ENCODE measurements at regions not wholly inside any gene's neighbourhood (a gene's known extent, or its start where the extent isn't known, plus 50 kb on each side); places are given as distances from the start of the nearest gene placed in this dataset.

GRCh38 chr5:130885691-130886090, 279.4 kb downstream of the HINT1 start:
- H3K4me3 Mint-ChIP-seq, result no peak overlapping the region
- H3K27me3 Mint-ChIP-seq, result peaks cover 17% of the 10 kb centered on the region
- Histone ChIP-seq H3K27ac (ENCODE audit: insufficient read depth, low read length, poor library complexity, severe bottlenecking) (no peak overlapping the region), H3K27me3 (ENCODE audit: control insufficient read depth, insufficient read depth, low read length) (peaks cover 8% of the 10 kb centered on the region), H3K4me1 (ENCODE audit: control insufficient read depth, insufficient read depth, low read length, poor library complexity, severe bottlenecking) (no peaks in the 10 kb centered on the region), H3K9me3 (ENCODE audit: control insufficient read depth in 2 of 2, low read length in 2 of 2) (no peaks in the 10 kb centered on the region), H3K36me3 (ENCODE audit: control insufficient read depth, insufficient read depth, low read length) (no peaks in the 10 kb centered on the region), H3K4me3 (ENCODE audit: low read depth, low read length) (no peak overlapping the region)
- peaks cover 0 to 4% (median 1%) of the 10 kb centered on the region in 4 donors for H3K4me1 Mint-ChIP-seq
- ATAC-seq (ENCODE audit: low read depth in 2 of 2) (no peak), DNase-seq (no peak)
- peak overlapping the region in 1 of 3 donors; percentile 3 for H3K27ac Mint-ChIP-seq
- no peaks in the 10 kb centered on the region for H3K9me3 Mint-ChIP-seq
- no peaks in the 10 kb centered on the region for H3K36me3 Mint-ChIP-seq

- H3K36me3 ChIP-seq (ENCODE audit: control insufficient read depth, insufficient read depth, low read length), result no peaks in the 10 kb centered on the region
- Mint-ChIP-seq H3K4me1 (peaks cover 0 to 4% (median 1%) of the 10 kb centered on the region in 4 donors), H3K36me3 (no peaks in the 10 kb centered on the region)
Observed at GRCh38 chr5:130885027-130885426, 280.0 kb downstream of the HINT1 start.

DNA sequence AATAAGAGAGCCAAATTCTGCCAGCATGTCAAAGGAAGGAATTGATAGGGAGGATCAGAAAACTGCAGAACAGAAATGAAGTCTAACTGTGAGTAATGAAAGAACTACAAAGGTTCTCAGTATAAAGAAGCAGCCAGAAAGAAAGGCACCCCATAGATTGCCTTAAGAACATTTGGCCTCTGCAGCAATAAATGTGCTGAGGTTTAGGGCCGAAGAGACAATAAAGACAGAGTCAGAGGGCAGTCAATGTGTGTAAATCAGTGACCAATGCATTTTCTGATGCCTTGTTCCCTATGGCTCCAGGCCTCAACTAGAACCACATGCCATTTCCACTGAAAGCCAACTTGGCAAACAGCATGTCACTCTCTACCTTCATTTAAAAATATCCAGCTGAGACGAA, 281.0 kb downstream of the HINT1 start:
- no peak overlapping the region for H3K4me3 ChIP-seq (ENCODE audit: low read depth, low read length)
- no peak overlapping the region for H3K27ac Mint-ChIP-seq
- H3K4me1 Mint-ChIP-seq, result peaks cover 0 to 4% (median 1%) of the 10 kb centered on the region in 4 donors
- peaks cover 16% of the 10 kb centered on the region for H3K27me3 Mint-ChIP-seq
- ATAC-seq (ENCODE audit: low read depth in 2 of 2), result no peak
- no peak overlapping the region for H3K27ac ChIP-seq (ENCODE audit: insufficient read depth, low read length, poor library complexity, severe bottlenecking)
- H3K9me3 Mint-ChIP-seq, result peaks cover 0 to under 1% (median 0%) of the 10 kb centered on the region in 7 donors
- H3K4me1 ChIP-seq (ENCODE audit: control insufficient read depth, insufficient read depth, low read length, poor library complexity, severe bottlenecking), result no peaks in the 10 kb centered on the region
- H3K36me3 ChIP-seq (ENCODE audit: control insufficient read depth, insufficient read depth, low read length), result no peaks in the 10 kb centered on the region
- H3K36me3 Mint-ChIP-seq, result no peaks in the 10 kb centered on the region
- no peaks in the 10 kb centered on the region for H3K9me3 ChIP-seq (ENCODE audit: control insufficient read depth in 2 of 2, low read length in 2 of 2)
- H3K4me3 Mint-ChIP-seq, result no peak overlapping the region
- H3K27me3 ChIP-seq (ENCODE audit: control insufficient read depth, insufficient read depth, low read length), result peaks cover 2% of the 10 kb centered on the region
- no peak for DNase-seq

More at GRCh38 chr5:130885027-130885426, 280.0 kb downstream of the HINT1 start:
- Histone ChIP-seq H3K4me3 (ENCODE audit: low read depth, low read length) (no peak overlapping the region), H3K9me3 (ENCODE audit: control insufficient read depth in 2 of 2, low read length in 2 of 2) (no peaks in the 10 kb centered on the region), H3K4me1 (ENCODE audit: control insufficient read depth, insufficient read depth, low read length, poor library complexity, severe bottlenecking) (no peaks in the 10 kb centered on the region), H3K27ac (ENCODE audit: insufficient read depth, low read length, poor library complexity, severe bottlenecking) (no peak overlapping the region), H3K27me3 (ENCODE audit: control insufficient read depth, insufficient read depth, low read length) (peaks cover 8% of the 10 kb centered on the region)
- ATAC-seq (ENCODE audit: low read depth in 2 of 2) (no peak), DNase-seq (no peak)
- Mint-ChIP-seq H3K9me3 (no peaks in the 10 kb centered on the region), H3K27me3 (peaks cover 20% of the 10 kb centered on the region), H3K27ac (no peak overlapping the region), H3K4me3 (no peak overlapping the region)

DNA sequence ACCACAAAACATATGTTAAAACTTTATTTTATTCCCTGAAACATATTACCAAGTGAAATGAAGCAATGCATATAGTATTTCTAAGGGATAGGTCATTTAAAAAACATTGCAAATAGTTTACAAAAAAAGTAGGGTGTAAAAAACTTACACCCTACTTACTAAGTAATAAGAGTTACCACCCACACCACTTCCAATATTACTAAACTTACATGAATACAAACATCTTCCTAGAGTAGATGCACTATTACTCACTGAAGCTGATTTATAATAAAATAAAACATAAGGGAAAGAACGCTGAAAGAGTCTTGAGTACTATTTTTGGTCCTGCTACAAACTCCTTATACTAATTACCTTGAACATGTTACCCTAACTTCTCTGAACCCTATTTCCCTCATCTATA, 289.4 kb downstream of the HINT1 start:
- no peaks in the 10 kb centered on the region for H3K9me3 ChIP-seq (ENCODE audit: control insufficient read depth in 2 of 2, low read length in 2 of 2)
- H3K4me1 Mint-ChIP-seq, result peaks cover 0 to 6% (median 0%) of the 10 kb centered on the region in 4 donors
- H3K36me3 ChIP-seq (ENCODE audit: control insufficient read depth, insufficient read depth, low read length), result no peaks in the 10 kb centered on the region
- H3K27me3 Mint-ChIP-seq, result peaks cover 19% of the 10 kb centered on the region
- H3K27ac ChIP-seq (ENCODE audit: insufficient read depth, low read length, poor library complexity, severe bottlenecking), result no peak overlapping the region
- no peaks in the 10 kb centered on the region for H3K36me3 Mint-ChIP-seq
- H3K27ac Mint-ChIP-seq, result no peak overlapping the region
- DNase-seq, result no peak
- no peaks in the 10 kb centered on the region for H3K27me3 ChIP-seq (ENCODE audit: control insufficient read depth, insufficient read depth, low read length)
- no peak overlapping the region for H3K4me3 ChIP-seq (ENCODE audit: low read depth, low read length)
- no peak overlapping the region for H3K4me3 Mint-ChIP-seq
- H3K9me3 Mint-ChIP-seq, result peaks cover 0 to 3% (median 0%) of the 10 kb centered on the region in 7 donors
- no peaks in the 10 kb centered on the region for H3K4me1 ChIP-seq (ENCODE audit: control insufficient read depth, insufficient read depth, low read length, poor library complexity, severe bottlenecking)
- no peak for ATAC-seq (ENCODE audit: low read depth in 2 of 2)

DNA sequence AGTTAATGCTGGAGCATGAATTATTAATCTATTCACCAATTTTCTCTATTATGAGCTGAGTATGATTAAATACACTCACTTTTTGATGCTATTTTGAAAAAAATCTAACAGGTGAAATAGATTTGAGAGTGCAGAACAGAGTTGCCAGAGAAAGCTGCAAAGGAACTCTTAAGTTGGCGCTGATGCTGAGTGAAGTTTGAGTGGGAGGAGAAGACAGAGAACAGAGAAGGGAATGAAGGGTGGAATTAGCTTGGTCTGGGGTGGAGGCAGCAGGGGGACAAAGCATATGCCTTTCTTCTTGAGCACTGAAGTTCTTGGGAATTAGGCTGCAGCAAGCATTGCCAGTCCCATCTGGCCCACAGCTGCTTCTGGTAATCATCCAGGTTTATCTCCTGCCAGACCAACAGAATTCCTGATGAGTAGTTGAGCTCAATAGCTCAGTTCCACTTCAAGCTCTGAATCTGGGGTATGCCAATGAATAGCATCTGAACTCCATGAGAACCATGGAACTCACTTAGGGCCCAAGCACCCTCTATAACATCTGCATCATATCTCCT, 290.1 kb downstream of the HINT1 start:
- no peak overlapping the region for H3K4me3 Mint-ChIP-seq
- ATAC-seq (ENCODE audit: low read depth in 2 of 2) (no peak), DNase-seq (no peak)
- no peaks in the 10 kb centered on the region for H3K36me3 Mint-ChIP-seq
- H3K27ac Mint-ChIP-seq, result no peak overlapping the region
- Histone ChIP-seq H3K27ac (ENCODE audit: insufficient read depth, low read length, poor library complexity, severe bottlenecking) (no peak overlapping the region), H3K9me3 (ENCODE audit: control insufficient read depth in 2 of 2, low read length in 2 of 2) (no peaks in the 10 kb centered on the region), H3K4me3 (ENCODE audit: low read depth, low read length) (no peak overlapping the region), H3K27me3 (ENCODE audit: control insufficient read depth, insufficient read depth, low read length) (no peaks in the 10 kb centered on the region), H3K4me1 (ENCODE audit: control insufficient read depth, insufficient read depth, low read length, poor library complexity, severe bottlenecking) (no peaks in the 10 kb centered on the region), H3K36me3 (ENCODE audit: control insufficient read depth, insufficient read depth, low read length) (no peaks in the 10 kb centered on the region)
- peaks cover 15% of the 10 kb centered on the region for H3K27me3 Mint-ChIP-seq
- H3K9me3 Mint-ChIP-seq, result peaks cover 0 to 3% (median 0%) of the 10 kb centered on the region in 7 donors
- peaks cover 0 to 6% (median 0%) of the 10 kb centered on the region in 4 donors for H3K4me1 Mint-ChIP-seq

GRCh38 chr5:130871346-130872086, 293.5 kb downstream of the HINT1 start:
- Histone ChIP-seq H3K9me3 (ENCODE audit: control insufficient read depth in 2 of 2, low read length in 2 of 2) (no peaks in the 10 kb centered on the region), H3K27me3 (ENCODE audit: control insufficient read depth, insufficient read depth, low read length) (no peaks in the 10 kb centered on the region), H3K27ac (ENCODE audit: insufficient read depth, low read length, poor library complexity, severe bottlenecking) (no peak overlapping the region), H3K4me1 (ENCODE audit: control insufficient read depth, insufficient read depth, low read length, poor library complexity, severe bottlenecking) (no peaks in the 10 kb centered on the region), H3K4me3 (ENCODE audit: low read depth, low read length) (no peak overlapping the region), H3K36me3 (ENCODE audit: control insufficient read depth, insufficient read depth, low read length) (no peaks in the 10 kb centered on the region)
- Mint-ChIP-seq H3K36me3 (no peaks in the 10 kb centered on the region), H3K4me1 (peaks cover 0 to 6% (median 0%) of the 10 kb centered on the region in 4 donors), H3K27me3 (peaks cover 7% of the 10 kb centered on the region), H3K4me3 (no peak overlapping the region), H3K27ac (peak overlapping the region in 1 of 3 donors; percentile 27), H3K9me3 (no peaks in the 10 kb centered on the region)
- ATAC-seq (ENCODE audit: low read depth in 2 of 2), result peak in 1 of 2 donors; percentile 48
- peak; percentile 5 to 61 (median 57) for DNase-seq

DNA sequence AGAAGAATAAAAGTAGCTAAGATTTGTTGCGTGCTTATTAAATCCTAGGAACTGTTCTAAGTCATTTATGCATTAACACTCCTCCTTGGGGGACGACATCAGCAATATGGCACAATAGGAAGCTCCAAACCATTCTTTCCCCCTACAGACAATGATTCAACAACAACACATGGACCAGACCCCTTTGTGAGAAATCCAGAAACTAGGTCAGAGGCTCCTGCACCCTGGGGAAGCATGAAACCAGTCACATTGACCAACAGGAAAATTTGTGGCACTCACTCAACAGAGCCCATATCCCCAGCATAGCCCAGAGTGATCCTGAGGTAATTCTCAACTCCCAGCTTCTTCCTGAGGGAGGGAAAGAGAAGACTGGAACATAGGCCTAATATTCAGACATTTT, 294.4 kb downstream of the HINT1 start:
- H3K27ac Mint-ChIP-seq, result no peak overlapping the region
- DNase-seq (no peak), ATAC-seq (ENCODE audit: low read depth in 2 of 2) (no peak)
- H3K9me3 Mint-ChIP-seq, result no peaks in the 10 kb centered on the region
- peaks cover 0 to 6% (median 0%) of the 10 kb centered on the region in 4 donors for H3K4me1 Mint-ChIP-seq
- H3K36me3 Mint-ChIP-seq, result no peaks in the 10 kb centered on the region
- H3K27me3 Mint-ChIP-seq, result peaks cover 7% of the 10 kb centered on the region
- Histone ChIP-seq H3K27ac (ENCODE audit: insufficient read depth, low read length, poor library complexity, severe bottlenecking) (no peak overlapping the region), H3K36me3 (ENCODE audit: control insufficient read depth, insufficient read depth, low read length) (no peaks in the 10 kb centered on the region), H3K4me3 (ENCODE audit: low read depth, low read length) (no peak overlapping the region), H3K27me3 (ENCODE audit: control insufficient read depth, insufficient read depth, low read length) (no peaks in the 10 kb centered on the region), H3K9me3 (ENCODE audit: control insufficient read depth in 2 of 2, low read length in 2 of 2) (no peaks in the 10 kb centered on the region), H3K4me1 (ENCODE audit: control insufficient read depth, insufficient read depth, low read length, poor library complexity, severe bottlenecking) (no peaks in the 10 kb centered on the region)
- no peak overlapping the region for H3K4me3 Mint-ChIP-seq
